ENCODE measurements at regions not wholly inside any gene's neighbourhood (a gene's known extent, or its start where the extent isn't known, plus 50 kb on each side); places are given as distances from the start of the nearest gene placed in this dataset.

DNA sequence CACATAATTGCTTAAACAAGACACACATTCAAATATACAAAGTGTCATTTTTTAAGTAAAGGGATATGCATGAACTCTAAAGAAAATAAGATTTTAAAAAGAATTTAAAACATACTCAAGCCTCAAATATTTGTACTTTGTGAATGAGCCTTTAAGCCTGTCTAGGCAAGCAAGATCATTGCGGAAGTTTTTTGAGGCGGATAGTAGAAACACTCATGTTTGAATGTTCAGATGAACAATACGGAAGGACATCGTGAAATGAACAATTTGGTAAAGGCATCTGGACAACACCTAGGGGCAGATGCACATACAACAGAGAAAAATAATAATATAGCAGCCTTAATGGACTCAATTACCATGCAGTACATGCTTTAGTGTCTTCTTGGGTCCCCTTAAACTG lies 928.9 kb downstream of the TFAP2A start:
- Histone ChIP-seq H3K9me3 (no peaks in the 10 kb centered on the region), H3K4me1 (no peaks in the 10 kb centered on the region), H3K36me3 (no peaks in the 10 kb centered on the region), H3K4me3 (no peak overlapping the region), H3K27ac (no peak overlapping the region), H3K27me3 (no peaks in the 10 kb centered on the region)
- no peak for DNase-seq
- intact Hi-C loops (cut with DNase I; ENCODE audit: low total_unique reads), result no loop called here
- no peak for TF ChIP-seq POLR2A (IDR thresholded peaks at IDR 0.05)
- TF ChIP-seq CTCF (IDR thresholded peaks at IDR 0.05), result no peak

DNA sequence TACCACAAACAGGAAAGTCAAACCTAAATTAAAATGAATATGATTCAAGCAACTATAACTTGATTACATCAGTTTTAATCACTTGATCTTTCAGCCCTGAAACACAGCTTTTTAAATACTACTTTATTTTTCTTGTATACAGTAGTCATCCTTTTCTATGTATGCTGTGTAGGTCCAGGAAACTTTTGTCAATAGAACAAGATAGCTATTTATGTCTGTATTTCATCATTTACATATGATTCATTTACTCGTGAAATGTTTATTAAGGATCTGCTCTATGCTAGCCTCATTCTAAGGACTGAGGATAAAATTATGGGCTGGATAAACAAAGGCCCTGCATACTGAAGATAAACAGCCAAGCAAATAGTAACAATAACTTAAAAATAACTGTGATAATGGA lies 930.2 kb downstream of the TFAP2A start:
- Histone ChIP-seq H3K4me1 (no peaks in the 10 kb centered on the region), H3K4me3 (no peak overlapping the region), H3K36me3 (no peaks in the 10 kb centered on the region), H3K27me3 (no peaks in the 10 kb centered on the region), H3K9me3 (no peaks in the 10 kb centered on the region), H3K27ac (no peak overlapping the region)
- TF ChIP-seq POLR2A (IDR thresholded peaks at IDR 0.05) (no peak), CTCF (IDR thresholded peaks at IDR 0.05) (no peak)
- no peak for DNase-seq
- intact Hi-C loops (cut with DNase I; ENCODE audit: low total_unique reads), result no loop called here

DNA sequence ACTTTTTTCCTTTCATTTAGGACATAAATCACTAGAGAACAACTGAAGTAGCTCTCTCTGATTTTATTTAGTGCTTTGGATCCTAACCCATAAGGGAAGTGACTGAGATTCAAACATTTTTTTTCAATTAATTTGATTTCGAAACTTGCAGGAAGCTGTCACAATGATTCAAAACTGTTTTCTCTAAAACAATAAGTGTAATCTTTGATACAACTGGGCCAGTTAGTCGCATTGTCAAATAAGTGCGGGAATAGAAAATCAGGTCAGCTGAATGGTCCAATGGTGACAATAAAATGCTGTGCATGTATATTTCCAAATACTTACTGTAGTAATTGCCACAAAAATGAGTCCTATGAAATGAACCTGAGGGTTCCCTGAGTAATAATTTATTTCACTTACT lies 930.8 kb downstream of the TFAP2A start:
- TF ChIP-seq CTCF (IDR thresholded peaks at IDR 0.05) (no peak), POLR2A (IDR thresholded peaks at IDR 0.05) (no peak)

DNA sequence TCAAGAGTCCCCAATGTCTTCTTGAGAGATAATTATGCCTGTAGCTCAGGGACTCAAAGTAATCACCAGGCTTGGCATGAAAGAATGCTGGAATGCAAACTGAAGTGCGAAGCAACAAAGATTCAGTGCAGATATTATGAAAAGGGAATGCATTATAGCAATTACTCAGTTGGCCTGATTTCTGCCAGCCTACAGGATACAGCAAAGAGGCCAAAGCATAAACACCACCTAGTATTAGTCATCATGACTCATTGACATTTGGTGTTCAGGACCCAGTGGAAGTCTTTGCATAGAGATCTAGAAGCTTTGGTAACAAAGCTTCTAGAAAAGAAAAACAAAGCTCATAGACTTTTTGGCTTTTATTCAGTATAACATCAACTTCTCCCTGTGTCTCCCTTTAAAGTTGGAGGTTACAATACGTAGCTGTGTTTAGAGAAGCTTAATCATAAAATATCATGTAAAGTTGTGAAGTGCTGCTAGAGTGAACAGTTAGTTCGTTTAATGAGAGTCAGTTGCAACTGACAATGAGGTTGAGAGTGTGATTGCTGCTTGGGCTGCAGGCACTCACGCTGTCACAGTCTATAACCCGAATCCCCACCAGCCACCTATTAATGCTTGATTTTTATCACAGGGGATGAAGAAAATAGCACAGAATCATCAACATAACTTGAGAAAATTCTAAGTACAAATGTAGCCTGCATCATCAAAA lies 932.7 kb downstream of the TFAP2A start:
- H3K27me3 ChIP-seq, result no peaks in the 10 kb centered on the region
- no peaks in the 10 kb centered on the region for H3K9me3 ChIP-seq
- no peak for DNase-seq
- H3K27ac ChIP-seq, result no peak overlapping the region
- TF ChIP-seq CTCF (IDR thresholded peaks at IDR 0.05) (no peak), POLR2A (IDR thresholded peaks at IDR 0.05) (no peak)
- H3K36me3 ChIP-seq, result no peaks in the 10 kb centered on the region
- intact Hi-C loops (cut with DNase I; ENCODE audit: low total_unique reads), result no loop called here
- H3K4me1 ChIP-seq, result no peaks in the 10 kb centered on the region
- no peak overlapping the region for H3K4me3 ChIP-seq

More for the DNA sequence above, 930.8 kb downstream of the TFAP2A start:
- no peak for DNase-seq
- no peak overlapping the region for H3K4me3 ChIP-seq
- no peaks in the 10 kb centered on the region for H3K27me3 ChIP-seq
- H3K9me3 ChIP-seq, result no peaks in the 10 kb centered on the region
- H3K36me3 ChIP-seq, result no peaks in the 10 kb centered on the region
- no peaks in the 10 kb centered on the region for H3K4me1 ChIP-seq
- intact Hi-C loops (cut with DNase I; ENCODE audit: low total_unique reads), result no loop called here
- H3K27ac ChIP-seq, result no peak overlapping the region

- H3K4me3 ChIP-seq, result no peak overlapping the region
- H3K27me3 ChIP-seq, result no peaks in the 10 kb centered on the region
- TF ChIP-seq CTCF (IDR thresholded peaks at IDR 0.05), result no peak
- no peak for TF ChIP-seq POLR2A (IDR thresholded peaks at IDR 0.05)
- intact Hi-C loops (cut with DNase I; ENCODE audit: low total_unique reads), result no loop called here
- H3K4me1 ChIP-seq, result no peaks in the 10 kb centered on the region
- DNase-seq, result no peak
- no peaks in the 10 kb centered on the region for H3K36me3 ChIP-seq
- no peak overlapping the region for H3K27ac ChIP-seq
- H3K9me3 ChIP-seq, result no peaks in the 10 kb centered on the region
These were observed 933.4 kb downstream of the TFAP2A start for GRCh38 chr6:9481292-9482029.

All from uterus (tissue), 3 donors.